ENCODE measurements at regions not wholly inside any gene's neighbourhood (a gene's known extent, or its start where the extent isn't known, plus 50 kb on each side); places are given as distances from the start of the nearest gene placed in this dataset.
"Not testable (repeated sequence)": the region's sequence is repeated elsewhere in the genome, so short reads cannot be mapped to it uniquely, and the experiment has no call there.

DNA sequence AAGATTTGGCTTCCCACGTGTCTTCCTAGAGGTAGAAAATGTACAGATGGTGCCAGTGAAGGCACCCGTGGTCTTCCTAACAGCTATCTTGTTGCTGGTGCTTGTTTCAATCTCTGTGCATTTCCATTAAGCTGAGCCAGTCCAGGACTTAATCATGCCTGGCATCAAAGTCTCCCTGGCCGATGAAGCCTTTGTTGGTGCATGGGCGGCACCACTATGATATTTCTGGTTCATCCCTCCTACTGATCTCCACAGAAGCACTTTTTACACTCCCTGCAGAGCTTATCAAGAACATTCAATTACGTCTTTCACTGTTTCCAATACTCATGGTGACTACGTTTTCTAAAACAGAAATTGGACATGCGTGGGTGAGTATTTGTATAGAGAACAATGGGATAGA is 128.4 kb downstream of the TTC8 start:
- peaks cover 8% of the 10 kb centered on the region for H3K9me3 ChIP-seq (ENCODE audit: insufficient read depth, low read depth, low read length)
- H3K4me1 ChIP-seq (ENCODE audit: insufficient read depth, low read length): no peaks in the 10 kb centered on the region
- H3K27ac ChIP-seq (ENCODE audit: low read depth, low read length): no peak overlapping the region
- H3K27me3 ChIP-seq (ENCODE audit: insufficient read depth, low read length): no peaks in the 10 kb centered on the region
- H3K36me3 ChIP-seq (ENCODE audit: insufficient read depth, low read length): no peaks in the 10 kb centered on the region
- H3K9ac ChIP-seq (ENCODE audit: low read depth, low read length): no peak overlapping the region
- no peak overlapping the region for H3K4me3 ChIP-seq (ENCODE audit: low read length)
- WGBS: 92% methylated on average over 7 of the region's 7 CpGs

DNA sequence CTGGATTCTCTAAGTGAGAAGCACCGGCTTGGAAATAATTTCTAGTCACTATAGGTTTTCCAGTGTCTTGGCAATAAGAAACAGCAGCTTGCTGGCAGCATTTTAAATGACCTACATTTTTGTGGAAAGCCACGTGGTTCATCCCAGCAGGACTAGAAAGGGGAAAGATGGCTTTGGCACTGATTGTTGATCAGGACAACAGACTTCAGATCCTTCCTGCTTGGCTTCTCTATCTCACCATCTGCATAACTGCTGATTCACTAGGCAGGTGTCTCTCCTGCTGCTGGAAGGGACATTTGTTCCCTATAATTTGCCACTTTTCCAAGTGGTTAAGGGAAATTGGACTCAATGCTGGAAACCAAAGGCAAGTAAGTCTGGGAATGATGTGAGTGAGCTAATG is 131.0 kb downstream of the TTC8 start:
- peaks cover 8% of the 10 kb centered on the region for H3K9me3 ChIP-seq (ENCODE audit: insufficient read depth, low read depth, low read length)
- H3K4me1 ChIP-seq (ENCODE audit: insufficient read depth, low read length): no peaks in the 10 kb centered on the region
- H3K36me3 ChIP-seq (ENCODE audit: insufficient read depth, low read length): no peaks in the 10 kb centered on the region
- H3K27me3 ChIP-seq (ENCODE audit: insufficient read depth, low read length): no peaks in the 10 kb centered on the region
- no peak overlapping the region for H3K4me3 ChIP-seq (ENCODE audit: low read length)
- no peak overlapping the region for H3K27ac ChIP-seq (ENCODE audit: low read depth, low read length)
- WGBS: 61% methylated on average over 2 of the region's 2 CpGs
- no peak overlapping the region for H3K9ac ChIP-seq (ENCODE audit: low read depth, low read length)

DNA sequence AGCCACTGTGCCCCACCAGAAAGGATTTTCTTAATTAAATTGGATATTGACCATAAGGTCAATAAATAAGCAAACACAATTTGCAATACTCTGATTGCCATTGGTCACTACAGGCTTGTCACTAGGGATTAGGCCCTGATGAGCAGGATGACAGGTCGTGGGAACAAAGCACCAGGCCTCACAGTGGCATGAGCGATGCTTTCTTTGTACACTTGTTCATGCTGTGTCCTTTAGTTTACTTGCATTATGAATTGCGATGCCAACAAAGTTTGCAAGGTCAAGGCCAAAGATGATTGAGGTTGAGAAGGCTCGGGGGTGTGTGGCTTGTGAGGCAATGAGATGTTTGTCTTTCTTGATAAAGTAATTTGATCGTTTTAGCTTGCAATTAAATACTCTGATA is 136.0 kb downstream of the TTC8 start:
- H3K27me3 ChIP-seq (ENCODE audit: insufficient read depth, low read length): 0 out of 2 replicates have a peak, but pooled peaks cover 4% of the 10 kb centered on the region
- H3K4me1 ChIP-seq (ENCODE audit: insufficient read depth, low read length): no peaks in the 10 kb centered on the region
- WGBS: 92% methylated on average over 4 of the region's 5 CpGs
- no peaks in the 10 kb centered on the region for H3K9me3 ChIP-seq (ENCODE audit: insufficient read depth, low read depth, low read length)
- no peak overlapping the region for H3K27ac ChIP-seq (ENCODE audit: low read depth, low read length)
- H3K4me3 ChIP-seq (ENCODE audit: low read length): no peak overlapping the region
- H3K36me3 ChIP-seq (ENCODE audit: insufficient read depth, low read length): no peaks in the 10 kb centered on the region
- no peak overlapping the region for H3K9ac ChIP-seq (ENCODE audit: low read depth, low read length)

DNA sequence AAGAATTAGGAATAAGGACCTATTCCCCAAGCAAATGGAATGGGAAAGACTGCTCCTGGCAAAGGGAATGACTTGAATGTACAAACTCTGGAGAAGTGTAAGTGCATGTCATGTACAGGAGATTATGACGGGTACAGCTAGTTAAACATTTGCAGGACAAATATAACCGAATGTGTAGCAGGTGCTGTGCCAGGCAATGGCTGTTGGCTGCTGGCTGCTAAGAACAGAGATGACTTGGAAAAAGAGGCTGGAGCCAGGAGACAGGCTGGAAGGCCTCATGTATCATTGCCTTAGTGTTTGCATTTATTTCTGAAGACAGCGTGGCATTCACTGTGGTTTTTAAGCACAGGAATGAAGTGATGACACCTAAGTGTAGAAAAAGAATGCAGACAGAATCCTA is 136.8 kb downstream of the TTC8 start:
- Histone ChIP-seq H3K9me3 (ENCODE audit: insufficient read depth, low read depth, low read length) (no peaks in the 10 kb centered on the region), H3K4me1 (ENCODE audit: insufficient read depth, low read length) (no peaks in the 10 kb centered on the region), H3K4me3 (ENCODE audit: low read length) (no peak overlapping the region), H3K27ac (ENCODE audit: low read depth, low read length) (no peak overlapping the region), H3K27me3 (ENCODE audit: insufficient read depth, low read length) (0 out of 2 replicates have a peak, but pooled peaks cover 4% of the 10 kb centered on the region), H3K9ac (ENCODE audit: low read depth, low read length) (no peak overlapping the region), H3K36me3 (ENCODE audit: insufficient read depth, low read length) (no peaks in the 10 kb centered on the region)
- 92% methylated on average over 3 of the region's 3 CpGs for WGBS

DNA sequence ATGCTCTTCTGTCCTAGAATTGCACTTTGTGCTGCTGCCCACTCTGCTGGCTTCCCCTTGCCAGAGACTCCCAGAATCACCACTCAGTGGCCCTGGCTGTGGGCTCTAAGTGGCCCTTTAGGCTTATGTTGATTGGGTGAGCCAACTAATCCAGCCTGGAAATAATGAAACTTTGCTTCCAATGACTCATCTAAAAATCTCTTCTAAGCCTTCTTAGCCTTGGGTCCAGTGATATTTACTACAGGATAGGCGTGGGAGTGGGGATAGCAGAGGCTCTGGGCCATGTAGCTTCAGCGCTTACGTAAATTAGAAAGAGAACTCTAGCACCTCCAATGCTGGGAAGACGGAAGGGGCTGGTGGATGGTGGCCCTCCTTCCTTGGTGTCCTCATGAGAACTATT is 137.9 kb downstream of the TTC8 start:
- 0 out of 2 replicates have a peak, but pooled peaks cover 4% of the 10 kb centered on the region for H3K27me3 ChIP-seq (ENCODE audit: insufficient read depth, low read length)

DNA sequence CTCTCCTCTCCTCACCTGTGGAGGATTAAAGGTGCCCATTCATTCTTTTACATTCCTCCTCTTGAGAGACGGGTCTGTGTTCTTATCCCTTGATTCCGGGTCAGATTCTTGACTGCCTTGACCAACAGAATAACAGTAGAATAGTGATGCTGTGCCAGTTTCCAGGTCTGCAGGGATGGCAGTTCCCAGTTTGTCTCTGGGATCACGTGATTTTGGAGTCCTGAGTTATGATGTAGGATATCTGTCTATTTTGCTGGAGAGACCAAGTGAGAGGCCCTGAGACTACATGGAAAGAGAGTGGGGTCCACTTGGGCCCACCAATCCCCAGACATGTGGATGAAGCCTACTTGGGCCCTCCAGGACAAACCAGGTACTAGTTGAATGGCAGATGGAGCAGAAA is 142.8 kb downstream of the TTC8 start:
- Histone ChIP-seq H3K9me3 (ENCODE audit: insufficient read depth, low read depth, low read length) (no peaks in the 10 kb centered on the region), H3K27me3 (ENCODE audit: insufficient read depth, low read length) (0 out of 2 replicates have a peak, but pooled peaks cover 4% of the 10 kb centered on the region), H3K9ac (ENCODE audit: low read depth, low read length) (no peak overlapping the region), H3K27ac (ENCODE audit: low read depth, low read length) (no peak overlapping the region), H3K4me3 (ENCODE audit: low read length) (no peak overlapping the region), H3K36me3 (ENCODE audit: insufficient read depth, low read length) (no peaks in the 10 kb centered on the region), H3K4me1 (ENCODE audit: insufficient read depth, low read length) (no peaks in the 10 kb centered on the region)
- WGBS: 93% methylated on average over 3 of the region's 3 CpGs

More for the DNA sequence above, 137.9 kb downstream of the TTC8 start:
- H3K9me3 ChIP-seq (ENCODE audit: insufficient read depth, low read depth, low read length): no peaks in the 10 kb centered on the region
- H3K36me3 ChIP-seq (ENCODE audit: insufficient read depth, low read length): no peaks in the 10 kb centered on the region
- H3K4me1 ChIP-seq (ENCODE audit: insufficient read depth, low read length): no peaks in the 10 kb centered on the region
- no peak overlapping the region for H3K27ac ChIP-seq (ENCODE audit: low read depth, low read length)
- no peak overlapping the region for H3K9ac ChIP-seq (ENCODE audit: low read depth, low read length)
- H3K4me3 ChIP-seq (ENCODE audit: low read length): no peak overlapping the region
- WGBS: 88% methylated on average over 4 of the region's 4 CpGs

DNA sequence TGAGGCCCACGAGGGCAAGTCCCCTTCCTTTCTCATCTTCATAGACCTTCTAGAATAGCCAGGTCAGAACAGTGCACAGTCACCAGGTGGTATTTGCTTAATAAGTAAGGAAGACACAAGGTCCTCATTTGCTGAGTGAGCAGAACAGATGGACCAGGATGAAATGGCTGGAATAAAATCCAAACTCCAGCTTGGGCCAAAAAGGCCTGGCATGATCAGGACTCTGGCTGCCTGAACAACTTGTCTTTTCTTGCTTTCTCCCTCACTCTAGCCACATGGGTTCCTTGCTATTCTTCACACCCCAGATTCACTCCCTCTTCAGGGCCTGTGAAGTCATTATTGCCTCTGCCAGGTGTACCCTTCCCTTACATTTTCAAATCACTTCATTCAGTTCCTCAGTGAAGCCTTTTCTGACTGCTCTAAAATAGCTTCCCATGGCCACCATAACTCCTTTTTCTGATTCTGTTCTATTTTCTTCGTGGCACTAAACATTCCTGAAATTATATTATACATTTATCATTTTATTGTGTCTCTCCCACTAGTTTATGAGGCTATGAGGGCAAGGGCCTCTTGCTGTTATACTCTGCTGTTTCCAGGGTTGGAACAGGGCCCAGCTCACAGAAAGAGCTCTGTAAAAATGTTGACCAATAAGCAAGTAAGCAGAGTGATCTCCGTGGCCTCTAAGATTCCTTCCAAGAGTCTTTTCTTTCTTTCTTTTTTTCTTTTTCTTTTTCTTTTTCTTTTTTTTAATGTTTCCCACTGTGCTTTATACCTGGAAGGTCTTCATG is 150.8 kb downstream of the TTC8 start:
- WGBS: 78% methylated on average over 3 of the region's 3 CpGs
- H3K4me1 ChIP-seq (ENCODE audit: insufficient read depth, low read length): no peaks in the 10 kb centered on the region
- no peak overlapping the region for H3K9ac ChIP-seq (ENCODE audit: low read depth, low read length)
- H3K4me3 ChIP-seq (ENCODE audit: low read length): no peak overlapping the region
- H3K36me3 ChIP-seq (ENCODE audit: insufficient read depth, low read length): no peaks in the 10 kb centered on the region
- H3K9me3 ChIP-seq (ENCODE audit: insufficient read depth, low read depth, low read length): no peaks in the 10 kb centered on the region
- no peaks in the 10 kb centered on the region for H3K27me3 ChIP-seq (ENCODE audit: insufficient read depth, low read length)
- no peak overlapping the region for H3K27ac ChIP-seq (ENCODE audit: low read depth, low read length)

DNA sequence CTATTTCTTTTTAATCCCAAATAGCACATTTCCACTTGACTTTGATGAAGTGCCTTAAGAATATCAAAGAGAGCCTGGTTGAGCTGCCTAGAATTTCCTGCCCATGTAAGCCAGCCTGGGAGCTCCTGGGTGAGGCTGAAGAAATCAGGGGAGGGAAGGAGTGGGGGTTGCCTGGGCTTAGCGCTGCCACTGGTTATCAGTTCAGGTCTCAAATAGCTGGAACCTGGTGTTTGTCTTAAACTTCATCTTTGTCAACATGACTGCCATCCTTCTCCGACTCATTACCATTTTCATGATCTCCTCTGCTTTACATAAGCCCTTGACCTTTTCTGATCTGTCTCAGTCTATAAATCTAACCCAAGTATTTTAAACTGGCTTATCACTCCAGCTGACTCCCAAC is 151.5 kb downstream of the TTC8 start:
- H3K9me3 ChIP-seq (ENCODE audit: insufficient read depth, low read depth, low read length): no peaks in the 10 kb centered on the region
- WGBS: 74% methylated on average over 2 of the region's 2 CpGs
- no peak overlapping the region for H3K4me3 ChIP-seq (ENCODE audit: low read length)
- no peak overlapping the region for H3K9ac ChIP-seq (ENCODE audit: low read depth, low read length)
- no peaks in the 10 kb centered on the region for H3K4me1 ChIP-seq (ENCODE audit: insufficient read depth, low read length)
- no peaks in the 10 kb centered on the region for H3K27me3 ChIP-seq (ENCODE audit: insufficient read depth, low read length)
- H3K36me3 ChIP-seq (ENCODE audit: insufficient read depth, low read length): no peaks in the 10 kb centered on the region
- no peak overlapping the region for H3K27ac ChIP-seq (ENCODE audit: low read depth, low read length)

DNA sequence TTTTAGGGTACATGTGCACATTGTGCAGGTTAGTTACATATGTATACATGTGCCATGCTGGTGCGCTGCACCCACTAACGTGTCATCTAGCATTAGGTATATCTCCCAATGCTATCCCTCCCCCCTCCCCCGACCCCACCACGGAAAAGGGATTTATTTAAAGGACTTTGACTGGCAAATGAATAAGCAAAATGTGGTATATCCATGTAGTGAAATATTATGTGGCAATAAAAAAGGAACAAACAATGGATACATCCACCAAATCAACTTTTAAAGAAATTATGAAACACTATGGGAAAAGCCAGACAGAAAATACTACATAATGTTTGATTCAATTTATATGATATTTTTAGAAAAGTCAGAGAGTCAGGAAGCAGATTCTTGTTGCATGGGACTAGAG is 156.5 kb downstream of the TTC8 start:
- no CpG with 5 or more reads among the region's 4 CpGs for WGBS
- H3K9me3 ChIP-seq (ENCODE audit: insufficient read depth, low read depth, low read length); H3K4me3 ChIP-seq (ENCODE audit: low read length); H3K27ac ChIP-seq (ENCODE audit: low read depth, low read length); H3K9ac ChIP-seq (ENCODE audit: low read depth, low read length); H3K27me3 ChIP-seq (ENCODE audit: insufficient read depth, low read length); H3K4me1 ChIP-seq (ENCODE audit: insufficient read depth, low read length); H3K36me3 ChIP-seq (ENCODE audit: insufficient read depth, low read length): not testable (repeated sequence)

DNA sequence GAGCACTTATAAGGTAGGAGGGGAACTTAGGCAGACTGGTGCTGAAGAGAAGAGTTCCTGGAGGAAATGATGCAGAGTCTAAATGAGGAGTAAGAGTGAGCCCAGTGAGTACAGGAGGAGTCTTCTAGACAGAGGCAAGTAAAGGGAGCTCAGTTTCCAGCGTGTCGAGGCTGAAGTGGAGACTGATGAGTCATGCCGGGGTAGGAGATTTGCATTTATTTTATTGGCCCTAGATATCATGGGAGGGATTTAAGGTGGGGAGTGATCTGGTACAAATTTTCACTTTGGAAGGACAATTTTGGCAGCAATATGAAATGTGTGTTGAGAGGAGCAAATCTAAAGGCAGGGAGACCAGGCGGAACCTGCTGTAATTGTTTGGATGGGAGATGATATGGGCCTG is 157.5 kb downstream of the TTC8 start:
- Histone ChIP-seq H3K27ac (ENCODE audit: low read depth, low read length) (no peak overlapping the region), H3K4me3 (ENCODE audit: low read length) (no peak overlapping the region), H3K4me1 (ENCODE audit: insufficient read depth, low read length) (0 out of 2 replicates have a peak, but pooled peaks cover 6% of the 10 kb centered on the region), H3K9me3 (ENCODE audit: insufficient read depth, low read depth, low read length) (no peaks in the 10 kb centered on the region), H3K9ac (ENCODE audit: low read depth, low read length) (no peak overlapping the region), H3K27me3 (ENCODE audit: insufficient read depth, low read length) (no peaks in the 10 kb centered on the region), H3K36me3 (ENCODE audit: insufficient read depth, low read length) (no peaks in the 10 kb centered on the region)
- 90% methylated on average over 4 of the region's 4 CpGs for WGBS

DNA sequence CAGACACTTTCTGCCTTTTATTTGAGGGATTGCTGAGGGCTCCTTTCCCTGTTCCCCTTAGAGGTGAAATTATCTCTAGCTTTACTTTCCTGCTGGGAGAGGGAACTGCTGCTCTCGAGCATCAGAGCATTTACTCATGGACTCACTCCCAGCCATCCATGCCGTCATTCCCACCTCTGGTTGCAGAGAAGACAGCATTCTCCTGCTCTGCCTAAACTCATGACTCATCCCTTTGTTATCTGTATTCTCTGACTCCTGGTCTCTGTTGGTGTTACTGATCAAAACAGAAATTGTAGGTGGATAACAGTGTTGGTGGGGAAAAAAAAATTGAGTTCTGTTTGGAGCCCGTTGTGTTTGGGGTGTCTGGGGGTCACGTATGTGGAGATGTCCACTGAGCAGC is 159.3 kb downstream of the TTC8 start:
- H3K27me3 ChIP-seq (ENCODE audit: insufficient read depth, low read length): no peaks in the 10 kb centered on the region
- 0 out of 2 replicates have a peak, but pooled peaks cover 6% of the 10 kb centered on the region for H3K4me1 ChIP-seq (ENCODE audit: insufficient read depth, low read length)
- no peak overlapping the region for H3K4me3 ChIP-seq (ENCODE audit: low read length)
- no peak overlapping the region for H3K27ac ChIP-seq (ENCODE audit: low read depth, low read length)
- no peaks in the 10 kb centered on the region for H3K36me3 ChIP-seq (ENCODE audit: insufficient read depth, low read length)
- no peaks in the 10 kb centered on the region for H3K9me3 ChIP-seq (ENCODE audit: insufficient read depth, low read depth, low read length)
- 56% methylated on average over 4 of the region's 4 CpGs for WGBS
- H3K9ac ChIP-seq (ENCODE audit: low read depth, low read length): no peak overlapping the region

DNA sequence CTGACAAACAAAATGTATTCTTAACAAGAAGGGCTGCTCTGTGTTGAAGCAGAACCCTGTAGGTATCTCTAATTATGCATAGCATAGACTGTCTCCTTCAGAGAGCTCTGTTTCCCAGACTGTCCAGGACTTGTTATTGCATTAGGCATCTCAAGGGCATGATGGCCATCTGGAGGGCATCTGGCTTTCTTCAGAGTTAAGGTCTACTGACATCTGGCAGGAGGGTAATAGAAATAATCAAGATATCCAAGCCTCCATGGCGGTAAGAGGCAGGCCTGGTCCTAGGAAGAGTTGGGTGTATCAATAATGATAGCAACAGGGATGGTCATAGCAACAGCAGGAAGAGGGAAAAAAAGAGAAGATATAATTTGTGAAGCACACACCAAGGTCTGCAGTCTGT is 161.2 kb downstream of the TTC8 start:
- Histone ChIP-seq H3K9me3 (ENCODE audit: insufficient read depth, low read depth, low read length) (no peaks in the 10 kb centered on the region), H3K27ac (ENCODE audit: low read depth, low read length) (no peak overlapping the region), H3K9ac (ENCODE audit: low read depth, low read length) (no peak overlapping the region), H3K4me3 (ENCODE audit: low read length) (no peak overlapping the region), H3K36me3 (ENCODE audit: insufficient read depth, low read length) (no peaks in the 10 kb centered on the region), H3K4me1 (ENCODE audit: insufficient read depth, low read length) (0 out of 2 replicates have a peak, but pooled peaks cover 6% of the 10 kb centered on the region), H3K27me3 (ENCODE audit: insufficient read depth, low read length) (no peaks in the 10 kb centered on the region)
- WGBS: 98% methylated on average over 1 of the region's 1 CpG

All from HUES64 (cell line).